OCI-LY1 (cell line): ENCODE measurements at regions not wholly inside any gene's neighbourhood (a gene's known extent, or its start where the extent isn't known, plus 50 kb on each side); places are given as distances from the start of the nearest gene placed in this dataset.

Source experiments
- H2AFZ ChIP-seq: fragments of 200-600 bp; sonication (generic), shearing (Covaris generic); 2 replicates; pipeline ENCODE4 v1.6.0; 2014; ENCODE audit warnings: antibody characterized with exemption, mild to moderate bottlenecking, low read length
- H3F3A ChIP-seq: fragments of 200-600 bp; sonication (generic), shearing (Covaris generic); 2 replicates; pipeline ENCODE4 v1.6.0; 2014; ENCODE audit warnings: mild to moderate bottlenecking, antibody characterized with exemption, low read length, moderate library complexity; ENCODE audit not compliant: insufficient read depth
- H3K27ac ChIP-seq: fragments of 200-600 bp; sonication (generic); 2 replicates; pipeline ENCODE4 v1.5.1; 2014; ENCODE audit warnings: low read length, mixed run types, mild to moderate bottlenecking, low read depth; ENCODE audit not compliant: poor library complexity, severe bottlenecking
- H3K27me3 ChIP-seq: fragments of 200-600 bp; sonication (generic); 2 replicates; pipeline ENCODE4 v1.6.0; 2014; ENCODE audit warnings: antibody characterized with exemption, mild to moderate bottlenecking, low read length, moderate library complexity; ENCODE audit not compliant: insufficient read depth
- H3K36me3 ChIP-seq: fragments of 200-600 bp; sonication (generic); 2 replicates; pipeline ENCODE4 v1.6.1; 2014; ENCODE audit warnings: mild to moderate bottlenecking, antibody characterized with exemption, low read length, moderate library complexity, mixed read lengths; ENCODE audit not compliant: insufficient read depth
- H3K4me1 ChIP-seq: fragments of 200-600 bp; sonication (generic); 2 replicates; pipeline ENCODE4 v1.5.1; 2014; ENCODE audit warnings: mild to moderate bottlenecking, low read length, moderate library complexity; ENCODE audit not compliant: insufficient read depth, severe bottlenecking
- H3K4me2 ChIP-seq: fragments of 200-600 bp; sonication (generic), shearing (Covaris generic); 2 replicates; pipeline ENCODE4 v1.6.1; 2014; ENCODE audit warnings: low read length
- H3K4me3 ChIP-seq: fragments of 200-600 bp; sonication (generic); 2 replicates; pipeline ENCODE4 v1.5.1; 2014; ENCODE audit warnings: low read length, low read depth, mild to moderate bottlenecking, mixed read lengths; ENCODE audit not compliant: poor library complexity, severe bottlenecking
- H3K79me2 ChIP-seq: fragments of 200-600 bp; shearing (Covaris generic); 2 replicates; pipeline ENCODE4 v1.6.1; 2016; ENCODE audit warnings: mixed run types, low read length, mixed read lengths; ENCODE audit not compliant: insufficient read depth
- H3K9ac ChIP-seq: fragments of 200-600 bp; sonication (generic), shearing (Covaris generic); 2 replicates; pipeline ENCODE4 v1.6.1; 2014; ENCODE audit warnings: mild to moderate bottlenecking, low read length, mixed read lengths
- H3K9me2 ChIP-seq: fragments of 200-600 bp; sonication (generic), shearing (Covaris generic); 2 replicates; pipeline ENCODE4 v1.6.1; 2014; ENCODE audit warnings: low read depth, mild to moderate bottlenecking, low read length, mixed read lengths
- H3K9me3 ChIP-seq: fragments of 200-600 bp; shearing (Covaris generic); 2 replicates; pipeline ENCODE4 v1.6.1; 2014; ENCODE audit warnings: low read length, mixed read lengths
- H4K20me1 ChIP-seq: fragments of 200-600 bp; sonication (generic), shearing (Covaris generic); 2 replicates; pipeline ENCODE4 v1.6.0; 2016; ENCODE audit warnings: mild to moderate bottlenecking, low read length; ENCODE audit not compliant: insufficient read depth
- CTCF ChIP-seq: fragments of 200-600 bp; sonication (generic), shearing (Covaris generic); IDR thresholded peaks from 2 replicates; pipeline ENCODE4 v1.5.1; 2017; ENCODE audit warnings: mild to moderate bottlenecking, antibody characterized with exemption, low read length, moderate library complexity, mixed read lengths
- EZH2 ChIP-seq: fragments of 200-600 bp; sonication (generic), shearing (Covaris generic); IDR thresholded peaks from 2 replicates; pipeline ENCODE4 v1.8.0; 2017; ENCODE audit warnings: borderline replicate concordance, mixed run types, mild to moderate bottlenecking, antibody characterized with exemption, low read length, moderate library complexity, mixed read lengths

GRCh38 chr17:68812876-68813584, 142.2 kb downstream of the ABCA8 start:
- no peak overlapping the region for H3K27ac ChIP-seq

GRCh38 chr17:68809148-68809547, 146.0 kb downstream of the ABCA8 start:
- Histone ChIP-seq H3K4me1 (no peaks in the 10 kb centered on the region), H3K79me2 (no peaks in the 10 kb centered on the region), H3K4me2 (no peak overlapping the region), H3K4me3 (no peak overlapping the region), H3K36me3 (no peaks in the 10 kb centered on the region), H2AFZ (no peak overlapping the region), H3K9me3 (no peaks in the 10 kb centered on the region), H3K9ac (no peak overlapping the region), H3K27me3 (no peaks in the 10 kb centered on the region), H4K20me1 (no peaks in the 10 kb centered on the region), H3K9me2 (no peaks in the 10 kb centered on the region), H3F3A (no peaks in the 10 kb centered on the region), H3K27ac (no peak overlapping the region)
- no peak for TF ChIP-seq EZH2
- TF ChIP-seq CTCF: no peak

More at GRCh38 chr17:68812876-68813584, 142.2 kb downstream of the ABCA8 start:
- no peaks in the 10 kb centered on the region for H4K20me1 ChIP-seq
- H2AFZ ChIP-seq: no peak overlapping the region
- no peak overlapping the region for H3K4me3 ChIP-seq
- no peak overlapping the region for H3K4me2 ChIP-seq
- H3K79me2 ChIP-seq: no peaks in the 10 kb centered on the region
- no peaks in the 10 kb centered on the region for H3K27me3 ChIP-seq
- TF ChIP-seq EZH2: no peak
- TF ChIP-seq CTCF: no peak
- H3K4me1 ChIP-seq: no peaks in the 10 kb centered on the region
- no peaks in the 10 kb centered on the region for H3K9me2 ChIP-seq
- H3K36me3 ChIP-seq: no peaks in the 10 kb centered on the region
- H3K9me3 ChIP-seq: no peaks in the 10 kb centered on the region
- no peaks in the 10 kb centered on the region for H3F3A ChIP-seq
- H3K9ac ChIP-seq: no peak overlapping the region

- Histone ChIP-seq H3K4me1 (no peaks in the 10 kb centered on the region), H4K20me1 (no peaks in the 10 kb centered on the region), H3F3A (no peaks in the 10 kb centered on the region), H3K36me3 (no peaks in the 10 kb centered on the region), H3K4me3 (no peak overlapping the region), H3K27ac (no peak overlapping the region), H3K27me3 (no peaks in the 10 kb centered on the region), H3K4me2 (no peak overlapping the region), H2AFZ (no peak overlapping the region), H3K9me3 (no peaks in the 10 kb centered on the region), H3K9ac (no peak overlapping the region), H3K79me2 (no peaks in the 10 kb centered on the region), H3K9me2 (no peaks in the 10 kb centered on the region)
- TF ChIP-seq EZH2 (no peak), CTCF (no peak)
Observed at GRCh38 chr17:68807998-68808772, 147.0 kb downstream of the ABCA8 start.
